DND-41 (cell line): ENCODE measurements at regions not wholly inside any gene's neighbourhood (a gene's known extent, or its start where the extent isn't known, plus 50 kb on each side); places are given as distances from the start of the nearest gene placed in this dataset.
A peak's percentile ranks its signal among the peaks of the same experiment; 100 is the strongest.

Experiments
- CTCF ChIP-seq: IDR thresholded peaks from 2 replicates; pipeline ENCODE4 v1.5.1; 2012; ENCODE audit warnings: borderline replicate concordance, low read length, moderate library complexity, mild to moderate bottlenecking; ENCODE audit not compliant: poor library complexity, severe bottlenecking; ENCODE audit errors: extremely low read depth
- EZH2 ChIP-seq: IDR thresholded peaks from 3 replicates; pipeline ENCODE4 v1.6.1; 2012; ENCODE audit warnings: borderline replicate concordance, low read depth, mild to moderate bottlenecking, moderate library complexity, low read length, inconsistent platforms; ENCODE audit not compliant: severe bottlenecking

- TF ChIP-seq CTCF (peak; percentile 31), EZH2 (no peak)
Observed at GRCh38 chr5:66498791-66499207, 97.4 kb upstream of the MAST4 start.
